Stomach (tissue), 8 donors: ENCODE measurements at regions not wholly inside any gene's neighbourhood (a gene's known extent, or its start where the extent isn't known, plus 50 kb on each side); places are given as distances from the start of the nearest gene placed in this dataset.

Experiments
- DNase-seq, 2 donors: peaks; one replicate each; pipeline versions ENCODE4 v3.0.0 to v3.0.0-alpha.2; 2013 to 2019
- H3K27ac ChIP-seq, 5 donors: fragments of 200-600 bp in 4 of 5; sonication (generic) in 4 of 5; one replicate each; pipeline ENCODE4 v1.5.1; 2013 to 2019; ENCODE audit warnings: mild to moderate bottlenecking in 1 of 5, moderate library complexity in 1 of 5
- H3K27me3 ChIP-seq, 3 donors: fragments of 200-600 bp; sonication (generic); one replicate each; pipeline ENCODE4 v1.5.1; 2017 to 2019; ENCODE audit warnings: mixed run types in 1 of 3
- H3K36me3 ChIP-seq, 4 donors: fragments of 200-600 bp; sonication (generic); 1 replicate in 3 of 4; 2 replicates in 1 of 4; pipeline ENCODE4 v1.5.1; 2016 to 2019
- H3K4me1 ChIP-seq, 4 donors: fragments of 200-600 bp; sonication (generic); one replicate each; pipeline ENCODE4 v1.5.1; 2016 to 2019
- H3K4me3 ChIP-seq, 4 donors: fragments of 200-600 bp; sonication (generic) in 3 of 4; one replicate each; pipeline ENCODE4 v1.5.1; 2016 to 2019; ENCODE audit warnings: mild to moderate bottlenecking in 1 of 4
- H3K9me3 ChIP-seq, 4 donors: fragments of 200-600 bp; sonication (generic); one replicate each; pipeline ENCODE4 v1.5.1; 2016 to 2019
- EP300 ChIP-seq: sonication (generic); formaldehyde crosslinking; IDR thresholded peaks from one replicate; pipeline ENCODE4 v1.6.1; 2017; ENCODE audit warnings: antibody characterized with exemption
- POLR2A ChIP-seq, 4 donors: fragments of 450-650 bp; IDR thresholded peaks; one replicate each; pipeline ENCODE4 v1.6.1; 2016; ENCODE audit warnings: antibody characterized with exemption in 4 of 4, control low read depth in 2 of 4, mild to moderate bottlenecking in 1 of 4, moderate library complexity in 1 of 4
- POLR2AphosphoS5 ChIP-seq, 3 donors: sonication (generic); formaldehyde crosslinking; IDR thresholded peaks; one replicate each; pipeline ENCODE4 v1.6.1; 2016; ENCODE audit warnings: antibody characterized with exemption in 3 of 3
- WGBS, 5 donors: extraction: QIAGEN DNeasy Blood & Tissue Kit in 3 of 5; methylation state at CpG; one replicate each; pipeline versions ENCODE4 v1.1.5 to v1.1.7; 2013 to 2018; 5-methylcytosine and 5-hydroxymethylcytosine counted together
- intact Hi-C: fragments of 100-400 bp; cut with DNase I; formaldehyde crosslinking; loops from one replicate; pipeline ENCODE4 v1.15.1; 2023; ENCODE audit warnings: low total_unique reads
- TF ChIP-seq, protein P1 (sequence below), 7 experiments: fragments of 450-650 bp in 4 of 7; fragments of 200-600 bp in 3 of 7; sonication (generic) in 3 of 7; IDR thresholded peaks; one replicate each; pipeline ENCODE4 v1.5.1; 2016 to 2019; ENCODE audit warnings: antibody characterized with exemption in 7 of 7, control low read depth in 2 of 7, mild to moderate bottlenecking in 1 of 7
- donor health status: healthy with polysubstance abuse.
- donor health status: Bipolar disorder and iron deficiency.
- donor health status: healthy.

DNA sequence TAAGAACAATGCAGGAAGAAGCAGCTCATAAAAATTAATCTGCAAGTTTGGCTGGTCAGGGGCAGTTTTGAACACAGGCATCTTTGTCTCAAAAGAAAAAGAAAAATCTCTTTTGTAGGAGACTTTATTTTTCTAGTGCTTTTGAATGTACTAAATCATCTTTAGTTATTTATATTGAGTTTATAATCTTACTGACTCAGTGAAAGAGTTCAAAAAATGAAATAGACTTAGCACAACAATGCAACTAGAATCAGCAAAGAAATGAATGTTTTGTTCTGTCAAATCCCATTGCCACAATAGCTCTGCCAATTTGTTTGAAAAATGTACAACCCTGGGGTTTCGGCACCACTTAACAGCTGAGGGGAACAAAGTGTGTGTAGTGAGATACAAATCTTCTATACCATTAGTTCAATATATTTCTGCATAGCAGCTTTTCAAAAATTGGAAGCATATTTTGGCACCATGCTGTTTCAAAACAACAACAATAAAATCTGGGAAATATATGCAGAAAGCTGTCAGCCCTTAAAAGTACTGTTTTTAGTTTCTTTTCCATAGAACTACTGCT is 1969.1 kb downstream of the MRPL39 start:
- no peak for DNase-seq
- H3K9me3 ChIP-seq = no peaks in the 10 kb centered on the region
- no peaks in the 10 kb centered on the region for H3K4me1 ChIP-seq
- intact Hi-C loops = no loop called here
- H3K27ac ChIP-seq = no peak overlapping the region
- TF ChIP-seq POLR2A (IDR thresholded peaks at IDR 0.05) (no peak), POLR2AphosphoS5 (IDR thresholded peaks at IDR 0.05) (no peak)
- TF ChIP-seq, protein P1, sequence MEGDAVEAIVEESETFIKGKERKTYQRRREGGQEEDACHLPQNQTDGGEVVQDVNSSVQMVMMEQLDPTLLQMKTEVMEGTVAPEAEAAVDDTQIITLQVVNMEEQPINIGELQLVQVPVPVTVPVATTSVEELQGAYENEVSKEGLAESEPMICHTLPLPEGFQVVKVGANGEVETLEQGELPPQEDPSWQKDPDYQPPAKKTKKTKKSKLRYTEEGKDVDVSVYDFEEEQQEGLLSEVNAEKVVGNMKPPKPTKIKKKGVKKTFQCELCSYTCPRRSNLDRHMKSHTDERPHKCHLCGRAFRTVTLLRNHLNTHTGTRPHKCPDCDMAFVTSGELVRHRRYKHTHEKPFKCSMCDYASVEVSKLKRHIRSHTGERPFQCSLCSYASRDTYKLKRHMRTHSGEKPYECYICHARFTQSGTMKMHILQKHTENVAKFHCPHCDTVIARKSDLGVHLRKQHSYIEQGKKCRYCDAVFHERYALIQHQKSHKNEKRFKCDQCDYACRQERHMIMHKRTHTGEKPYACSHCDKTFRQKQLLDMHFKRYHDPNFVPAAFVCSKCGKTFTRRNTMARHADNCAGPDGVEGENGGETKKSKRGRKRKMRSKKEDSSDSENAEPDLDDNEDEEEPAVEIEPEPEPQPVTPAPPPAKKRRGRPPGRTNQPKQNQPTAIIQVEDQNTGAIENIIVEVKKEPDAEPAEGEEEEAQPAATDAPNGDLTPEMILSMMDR (IDR thresholded peaks at IDR 0.05) = no peak
- H3K27me3 ChIP-seq = no peaks in the 10 kb centered on the region
- no peaks in the 10 kb centered on the region for H3K36me3 ChIP-seq
- no peak overlapping the region for H3K4me3 ChIP-seq
- 76 to 86% (median 83%) methylated on average over 1 of the region's 1 CpG for WGBS, 5 donors

DNA sequence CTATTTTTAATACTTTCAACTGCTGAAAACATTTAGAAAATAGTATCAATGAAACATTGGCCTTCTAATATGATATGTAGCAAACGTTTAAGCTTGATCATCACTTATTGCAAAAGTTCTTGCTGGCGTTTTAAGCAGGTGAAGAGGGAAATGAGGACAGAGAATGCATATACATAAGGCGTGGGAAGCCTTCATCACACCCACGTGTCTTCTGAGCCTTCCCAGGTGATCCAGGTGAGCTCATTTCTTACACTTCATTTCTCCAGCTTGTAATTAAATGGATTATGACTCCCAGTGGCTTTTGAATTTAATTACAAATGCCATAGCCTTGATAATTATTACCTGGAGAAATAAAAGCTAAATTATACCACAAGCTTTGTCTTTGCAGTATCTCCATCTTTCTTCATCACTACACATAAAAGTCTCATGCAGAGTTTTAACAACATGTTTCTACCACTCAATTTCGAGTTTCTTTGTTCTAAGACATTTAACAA is 1973.8 kb downstream of the MRPL39 start:
- Histone ChIP-seq H3K4me3 (no peak overlapping the region), H3K27ac (no peak overlapping the region), H3K4me1 (no peaks in the 10 kb centered on the region), H3K27me3 (no peaks in the 10 kb centered on the region), H3K36me3 (no peaks in the 10 kb centered on the region), H3K9me3 (no peaks in the 10 kb centered on the region)
- no peak for DNase-seq
- WGBS, 5 donors = 51 to 63% (median 55%) methylated on average over 5 of the region's 5 CpGs
- intact Hi-C loops = no loop called here
- TF ChIP-seq POLR2A (IDR thresholded peaks at IDR 0.05) = no peak
- TF ChIP-seq, protein P1 (IDR thresholded peaks at IDR 0.05) = no peak
- no peak for TF ChIP-seq EP300
- no peak for TF ChIP-seq POLR2AphosphoS5 (IDR thresholded peaks at IDR 0.05)

DNA sequence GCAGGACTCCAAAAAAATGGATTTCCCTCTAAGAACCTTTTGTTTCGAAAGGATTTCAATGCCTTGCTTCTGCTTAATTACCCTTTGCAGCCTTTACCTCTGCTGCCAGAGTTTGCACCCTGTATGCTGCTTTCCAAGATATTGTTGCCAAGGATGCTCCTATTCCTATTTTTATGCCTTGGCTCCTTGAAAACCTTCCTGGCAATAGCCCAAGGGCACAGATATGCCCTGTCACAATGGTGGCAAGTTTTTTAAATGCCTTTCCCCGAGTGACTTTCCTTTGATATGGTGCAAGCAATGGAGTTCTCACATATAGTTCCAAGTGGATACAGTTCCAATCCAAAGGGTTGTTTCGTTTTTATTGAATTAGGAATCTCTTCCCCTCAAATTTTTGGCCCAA is 1983.0 kb downstream of the MRPL39 start:
- H3K36me3 ChIP-seq = no peaks in the 10 kb centered on the region
- no peaks in the 10 kb centered on the region for H3K27me3 ChIP-seq
- no peaks in the 10 kb centered on the region for H3K4me1 ChIP-seq
- WGBS, 5 donors = 57 to 63% (median 58%) methylated on average over 3 of the region's 3 CpGs
- H3K9me3 ChIP-seq = no peaks in the 10 kb centered on the region
- DNase-seq = no peak
- no peak for TF ChIP-seq EP300
- no peak for TF ChIP-seq POLR2AphosphoS5 (IDR thresholded peaks at IDR 0.05)
- TF ChIP-seq, protein P1 (IDR thresholded peaks at IDR 0.05) = no peak
- TF ChIP-seq POLR2A (IDR thresholded peaks at IDR 0.05) = no peak
- H3K27ac ChIP-seq = no peak overlapping the region
- intact Hi-C loops = no loop called here
- no peak overlapping the region for H3K4me3 ChIP-seq

DNA sequence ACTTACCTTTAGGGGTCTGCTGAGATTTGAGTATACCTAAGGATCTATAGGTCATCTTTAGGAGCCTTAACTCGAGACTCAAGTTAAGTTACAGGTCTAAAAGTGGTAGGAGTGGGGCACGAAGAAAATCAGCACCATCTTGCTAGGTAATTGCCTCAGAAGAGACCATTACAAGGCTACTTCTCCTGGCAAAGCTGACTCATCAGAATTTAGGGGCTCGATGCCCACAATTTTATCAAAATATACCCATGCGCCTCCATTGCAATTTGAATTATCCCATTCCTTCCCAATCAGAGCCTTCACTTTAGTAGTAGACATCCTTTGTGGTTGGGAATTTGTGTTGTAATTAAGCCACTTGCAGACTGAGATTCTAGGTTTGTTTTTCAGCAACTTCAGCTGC is 1994.3 kb downstream of the MRPL39 start:
- Histone ChIP-seq H3K4me1 (no peaks in the 10 kb centered on the region), H3K9me3 (peaks cover 0 to 6% (median 0%) of the 10 kb centered on the region in 4 donors), H3K27me3 (no peaks in the 10 kb centered on the region), H3K27ac (no peak overlapping the region), H3K36me3 (no peaks in the 10 kb centered on the region), H3K4me3 (no peak overlapping the region)
- no peak for DNase-seq
- 50 to 66% (median 53%) methylated on average over 4 of the region's 4 CpGs for whole genome bisulfite sequencing, 5 donors
- intact Hi-C loops = no loop called here
- TF ChIP-seq POLR2A (IDR thresholded peaks at IDR 0.05) (no peak), POLR2AphosphoS5 (IDR thresholded peaks at IDR 0.05) (no peak), EP300 (no peak)
- TF ChIP-seq, protein P1 (IDR thresholded peaks at IDR 0.05) = no peak
